H1 (cell line): ENCODE measurements at regions not wholly inside any gene's neighbourhood (a gene's known extent, or its start where the extent isn't known, plus 50 kb on each side); places are given as distances from the start of the nearest gene placed in this dataset.

ENCODE experiments used
- ATF3 ChIP-seq: IDR thresholded peaks from 2 replicates; pipeline ENCODE4 v1.6.1; 2011; ENCODE audit warnings: low read depth, mild to moderate bottlenecking, low read length; ENCODE audit not compliant: insufficient read depth
- BCL11A ChIP-seq, 2 experiments: IDR thresholded peaks; one replicate each; pipeline ENCODE4 v1.6.1; 2011; ENCODE audit warnings: low read depth in 2 of 2, low read length in 2 of 2, mild to moderate bottlenecking in 2 of 2
- BRCA1 ChIP-seq: IDR thresholded peaks from 2 replicates; pipeline ENCODE4 v1.6.1; 2012; ENCODE audit warnings: low read depth, low read length, improper control_type of control experiment
- CBX5 ChIP-seq: fragments of 300-800, 300-1000 bp; sonication (generic); IDR thresholded peaks from 2 replicates; pipeline ENCODE4 v1.7.1; 2016; ENCODE audit warnings: antibody characterized with exemption, low read length, low read depth
- EP300 ChIP-seq, 2 experiments: IDR thresholded peaks; 1 replicate in 1 of 2; 2 replicates in 1 of 2; pipeline ENCODE4 v1.6.1; 2011 to 2012; ENCODE audit warnings: low read depth in 2 of 2, low read length in 2 of 2, mild to moderate bottlenecking in 2 of 2, borderline replicate concordance in 1 of 2, inconsistent platforms in 1 of 2, moderate library complexity in 1 of 2
- GABPA ChIP-seq: IDR thresholded peaks from 2 replicates; pipeline ENCODE4 v1.6.1; 2011; ENCODE audit warnings: mild to moderate bottlenecking, low read length, moderate library complexity, borderline replicate concordance; ENCODE audit not compliant: insufficient read depth
- HDAC2 ChIP-seq, 2 experiments: fragments of 300-600 bp in 1 of 2; sonication (generic) in 1 of 2; IDR thresholded peaks; 2 replicates each; pipeline ENCODE4 v1.6.1; 2011 to 2012; ENCODE audit warnings: low read depth in 2 of 2, low read length in 2 of 2, mild to moderate bottlenecking in 2 of 2, moderate library complexity in 2 of 2, borderline replicate concordance in 1 of 2, inconsistent platforms in 1 of 2
- KDM4A ChIP-seq: IDR thresholded peaks from one replicate; pipeline ENCODE4 v1.7.1; 2012; ENCODE audit warnings: low read depth, mild to moderate bottlenecking, moderate library complexity, low read length, inconsistent platforms; ENCODE audit not compliant: severe bottlenecking
- KDM5A ChIP-seq: fragments of 200-600 bp; IDR thresholded peaks from 2 replicates; pipeline ENCODE4 v1.7.1; 2012; ENCODE audit warnings: mild to moderate bottlenecking, low read length, inconsistent platforms, mixed read lengths
- RAD21 ChIP-seq, 2 experiments: IDR thresholded peaks in 1 of 2; conservative IDR thresholded peaks in 1 of 2; 2 replicates each; pipeline ENCODE4 v1.6.1; 2011; ENCODE audit warnings: low read depth in 2 of 2, low read length in 2 of 2, improper control_type of control experiment in 1 of 2, inconsistent platforms in 1 of 2, mild to moderate bottlenecking in 1 of 2, moderate library complexity in 1 of 2
- RNF2 ChIP-seq: fragments of 200-900, 300-1000 bp; sonication (generic); IDR thresholded peaks from 2 replicates; pipeline ENCODE4 v1.7.1; 2016; ENCODE audit warnings: borderline replicate concordance, low read depth, mild to moderate bottlenecking, antibody characterized with exemption, low read length; ENCODE audit not compliant: poor library complexity, severe bottlenecking; ENCODE audit errors: missing control alignments
- SRF ChIP-seq: IDR thresholded peaks from 2 replicates; pipeline ENCODE4 v1.6.1; 2011; ENCODE audit warnings: mild to moderate bottlenecking, low read depth, low read length, moderate library complexity
- USF2 ChIP-seq: IDR thresholded peaks from 2 replicates; pipeline ENCODE4 v1.6.1; 2011; ENCODE audit warnings: low read length, improper control_type of control experiment

GRCh38 chr4:188976644-188977115 is 837.4 kb downstream of the TRIML1 start (continued):
- peak; percentile 66 to 76; a peak in 1 of 4 replicates for TF ChIP-seq HDAC2 (IDR thresholded peaks at IDR 0.05; ENCODE audit: borderline replicate concordance in 1 of 2, low read depth in 2 of 2, low read length in 2 of 2)
- TF ChIP-seq RAD21 (IDR thresholded peaks at IDR 0.05 in 1 of 2, conservative IDR thresholded peaks at IDR 0.05 in 1 of 2; ENCODE audit: low read depth in 2 of 2, low read length in 2 of 2), result peak in 1 of 2 experiments; percentile 1; a peak in 1 of 4 replicates
- peak in 1 of 2 experiments; percentile 31 for TF ChIP-seq BCL11A (IDR thresholded peaks at IDR 0.05; ENCODE audit: low read depth in 2 of 2, low read length in 2 of 2)
- no peak for TF ChIP-seq CBX5
- TF ChIP-seq ATF3, result no peak
- TF ChIP-seq USF2, result no peak
- no peak for TF ChIP-seq SRF
- TF ChIP-seq EP300 (IDR thresholded peaks at IDR 0.05; ENCODE audit: borderline replicate concordance in 1 of 2, low read depth in 2 of 2, low read length in 2 of 2), result peak in 1 of 2 experiments; percentile 74; a peak in 1 of 3 replicates
- no peak for TF ChIP-seq GABPA
- no peak for TF ChIP-seq KDM4A
- TF ChIP-seq RNF2, result no peak
- TF ChIP-seq BRCA1, result no peak
- no peak for TF ChIP-seq KDM5A
